Esophagus mucosa (tissue), 1 donor: ENCODE measurements at regions not wholly inside any gene's neighbourhood (a gene's known extent, or its start where the extent isn't known, plus 50 kb on each side); places are given as distances from the start of the nearest gene placed in this dataset.
"Not testable (repeated sequence)": the region's sequence is repeated elsewhere in the genome, so short reads cannot be mapped to it uniquely, and the experiment has no call there.

Source experiments
- ATAC-seq: fragments of 200-7000 bp; cut with Tn5 transposase; one replicate; pipeline ENCODE4 v1.9.1; 2020
- donor health status: DM: yes; HTN: yes; CAD: no.

GRCh38 chr4:83213640-83214039 is 71.0 kb downstream of the COQ2 start:
- no peak for ATAC-seq

GRCh38 chr4:83212041-83212851 is 72.4 kb downstream of the COQ2 start:
- peak; percentile 96 for ATAC-seq

- ATAC-seq: peak; percentile 31
Observed at GRCh38 chr4:83209419-83209818, 75.2 kb downstream of the COQ2 start.

GRCh38 chr4:83208371-83209365 is 75.9 kb downstream of the COQ2 start:
- ATAC-seq: no peak

GRCh38 chr4:83207497-83208101 is 77.0 kb downstream of the COQ2 start:
- no peak for ATAC-seq

- ATAC-seq: no peak
Observed at GRCh38 chr4:83205760-83206159, 78.8 kb downstream of the COQ2 start.

- ATAC-seq: no peak
Observed at GRCh38 chr4:83204731-83205130, 79.9 kb downstream of the COQ2 start.

GRCh38 chr4:83201761-83202160 is 82.8 kb downstream of the COQ2 start:
- no peak for ATAC-seq

- peak; percentile 94 for ATAC-seq
Observed at GRCh38 chr4:83197555-83198235, 83.2 kb upstream of the PLAC8 start.

GRCh38 chr4:83196921-83197320 is 82.4 kb upstream of the PLAC8 start:
- no peak for ATAC-seq

GRCh38 chr4:83195269-83195668 is 80.7 kb upstream of the PLAC8 start:
- no peak for ATAC-seq

GRCh38 chr4:83194588-83194987 is 80.1 kb upstream of the PLAC8 start:
- ATAC-seq: not testable (repeated sequence)

- no peak for ATAC-seq
Observed at GRCh38 chr4:83192634-83193033, 78.1 kb upstream of the PLAC8 start.

GRCh38 chr4:83191026-83191425 is 76.5 kb upstream of the PLAC8 start:
- no peak for ATAC-seq

GRCh38 chr4:83189631-83190136 is 75.2 kb upstream of the PLAC8 start:
- ATAC-seq: no peak

- ATAC-seq: no peak
Observed at GRCh38 chr4:83180431-83180968, 66.0 kb upstream of the PLAC8 start.

GRCh38 chr4:83179205-83179604 is 64.7 kb upstream of the PLAC8 start:
- no peak for ATAC-seq

GRCh38 chr4:83178029-83178428 is 63.5 kb upstream of the PLAC8 start:
- no peak for ATAC-seq

GRCh38 chr4:83177182-83177581 is 62.7 kb upstream of the PLAC8 start:
- no peak for ATAC-seq

- no peak for ATAC-seq
Observed at GRCh38 chr4:83174844-83175414, 60.4 kb upstream of the PLAC8 start.

GRCh38 chr4:83172371-83172770 is 57.8 kb upstream of the PLAC8 start:
- ATAC-seq: no peak
